Mucosa of rectum (tissue), 2 donors: ENCODE measurements at regions not wholly inside any gene's neighbourhood (a gene's known extent, or its start where the extent isn't known, plus 50 kb on each side); places are given as distances from the start of the nearest gene placed in this dataset.

Experiments
- H3K27ac ChIP-seq, 2 donors: one replicate each; pipeline ENCODE4 v1.7.0; 2013; ENCODE audit warnings: inconsistent platforms in 2 of 2, low read depth in 2 of 2, low read length in 2 of 2
- H3K27me3 ChIP-seq, 2 donors: one replicate each; pipeline ENCODE4 v1.7.0; 2013; ENCODE audit warnings: low read length in 2 of 2; ENCODE audit not compliant: control insufficient read depth in 2 of 2, insufficient read depth in 2 of 2
- H3K36me3 ChIP-seq, 2 donors: one replicate each; pipeline ENCODE4 v1.7.0; 2013; ENCODE audit warnings: low read length in 2 of 2; ENCODE audit not compliant: control insufficient read depth in 2 of 2, insufficient read depth in 2 of 2
- H3K4me1 ChIP-seq, 2 donors: one replicate each; pipeline ENCODE4 v1.7.0; 2013; ENCODE audit warnings: low read length in 2 of 2, mild to moderate bottlenecking in 1 of 2; ENCODE audit not compliant: control insufficient read depth in 2 of 2, insufficient read depth in 2 of 2
- H3K4me3 ChIP-seq, 2 donors: one replicate each; pipeline ENCODE4 v1.7.0; 2013; ENCODE audit warnings: low read length in 2 of 2
- H3K9ac ChIP-seq, 2 donors: one replicate each; pipeline ENCODE4 v1.7.0; 2013; ENCODE audit warnings: low read length in 2 of 2, low read depth in 1 of 2, mild to moderate bottlenecking in 1 of 2
- H3K9me3 ChIP-seq, 2 donors: one replicate each; pipeline ENCODE4 v1.7.0; 2013; ENCODE audit warnings: low read length in 2 of 2; ENCODE audit not compliant: control insufficient read depth in 2 of 2
- donor health status: healthy.
- donor health status: Normal muscosa, but diverticular disease.

GRCh38 chr9:107707428-107707837 lies 217.9 kb upstream of the KLF4 start:
- Histone ChIP-seq H3K27me3 (no peaks in the 10 kb centered on the region), H3K4me3 (no peak overlapping the region), H3K27ac (no peak overlapping the region), H3K4me1 (peaks cover 0 to 19% of the 10 kb centered on the region in 2 donors), H3K9me3 (peaks cover 0 to 2% of the 10 kb centered on the region in 2 donors), H3K36me3 (no peaks in the 10 kb centered on the region), H3K9ac (no peak overlapping the region)

GRCh38 chr9:107706701-107707427 lies 217.3 kb upstream of the KLF4 start:
- H3K27ac ChIP-seq: no peak overlapping the region

DNA sequence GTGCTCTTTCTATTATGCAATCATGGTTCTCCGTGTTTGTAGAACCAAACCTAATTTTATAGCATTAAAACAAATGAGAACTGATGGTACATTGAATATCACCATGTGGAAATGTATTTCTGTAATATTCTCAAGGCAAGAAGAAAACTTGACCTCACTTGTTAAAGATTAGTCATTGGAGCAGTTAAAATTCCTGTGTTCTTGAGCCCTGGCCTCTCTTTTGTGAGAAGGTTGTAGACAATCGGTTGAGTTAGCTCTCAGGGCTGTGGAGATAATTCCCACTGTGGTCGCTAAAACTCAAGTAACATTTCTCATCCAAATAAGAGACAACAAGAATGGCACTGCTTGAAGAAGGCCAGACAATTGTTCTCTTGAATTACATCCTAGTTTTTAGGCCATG lies 216.0 kb upstream of the KLF4 start:
- H3K36me3 ChIP-seq: no peaks in the 10 kb centered on the region
- peaks cover 0 to 2% of the 10 kb centered on the region in 2 donors for H3K9me3 ChIP-seq
- peaks cover 0 to 4% of the 10 kb centered on the region in 2 donors for H3K4me1 ChIP-seq
- no peak overlapping the region for H3K4me3 ChIP-seq
- no peaks in the 10 kb centered on the region for H3K27me3 ChIP-seq
- no peak overlapping the region for H3K9ac ChIP-seq
- H3K27ac ChIP-seq: no peak overlapping the region

More at GRCh38 chr9:107706701-107707427, 217.3 kb upstream of the KLF4 start:
- peaks cover 0 to 2% of the 10 kb centered on the region in 2 donors for H3K9me3 ChIP-seq
- no peak overlapping the region for H3K4me3 ChIP-seq
- no peaks in the 10 kb centered on the region for H3K36me3 ChIP-seq
- H3K27me3 ChIP-seq: no peaks in the 10 kb centered on the region
- H3K9ac ChIP-seq: no peak overlapping the region
- peaks cover 0 to 13% of the 10 kb centered on the region in 2 donors for H3K4me1 ChIP-seq

DNA sequence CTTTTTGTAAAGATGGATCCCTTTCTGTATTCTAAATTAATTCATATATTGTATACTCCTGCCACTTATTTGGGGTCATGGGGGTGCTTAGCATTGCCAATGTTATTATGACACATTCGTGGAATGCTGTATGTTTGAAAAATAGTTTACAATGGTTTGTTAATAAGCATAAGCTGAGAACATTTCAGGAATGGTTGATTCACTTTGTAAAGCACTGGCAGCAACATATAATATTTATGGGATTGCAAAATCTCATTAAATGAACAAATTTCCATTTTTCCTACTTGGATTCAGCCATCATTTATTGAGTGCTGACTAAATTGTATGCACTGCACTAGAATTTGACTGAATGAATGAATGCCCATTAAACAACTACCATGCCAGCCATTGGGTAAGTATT lies 215.2 kb upstream of the KLF4 start:
- Histone ChIP-seq H3K27ac (no peak overlapping the region), H3K9me3 (peaks cover 0 to 2% of the 10 kb centered on the region in 2 donors), H3K27me3 (no peaks in the 10 kb centered on the region), H3K36me3 (no peaks in the 10 kb centered on the region), H3K9ac (no peak overlapping the region), H3K4me3 (no peak overlapping the region), H3K4me1 (peaks cover 0 to 4% of the 10 kb centered on the region in 2 donors)

DNA sequence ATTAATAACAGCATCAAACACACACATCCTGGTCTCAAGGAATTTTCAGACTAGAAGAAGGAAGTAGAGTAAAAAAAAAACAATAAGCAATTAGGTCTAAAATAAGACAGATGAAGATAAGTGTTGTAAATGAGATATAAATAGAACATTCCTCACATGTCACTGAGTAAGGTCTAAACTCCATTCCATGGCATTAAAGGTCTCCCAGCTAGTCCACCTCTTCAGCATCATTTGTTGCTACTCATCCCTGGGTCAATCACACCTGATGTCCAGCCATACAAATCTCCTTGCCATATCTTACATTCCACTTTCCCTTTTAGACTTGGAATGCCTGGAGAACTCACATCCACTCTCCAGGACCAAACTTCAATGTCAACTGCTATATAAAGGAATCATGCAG lies 214.1 kb upstream of the KLF4 start:
- H3K27ac ChIP-seq: no peak overlapping the region
- H3K9me3 ChIP-seq: peaks cover 0 to 2% of the 10 kb centered on the region in 2 donors
- no peak overlapping the region for H3K9ac ChIP-seq
- no peak overlapping the region for H3K4me3 ChIP-seq
- H3K36me3 ChIP-seq: no peaks in the 10 kb centered on the region
- peaks cover 0 to 4% of the 10 kb centered on the region in 2 donors for H3K4me1 ChIP-seq
- no peaks in the 10 kb centered on the region for H3K27me3 ChIP-seq

DNA sequence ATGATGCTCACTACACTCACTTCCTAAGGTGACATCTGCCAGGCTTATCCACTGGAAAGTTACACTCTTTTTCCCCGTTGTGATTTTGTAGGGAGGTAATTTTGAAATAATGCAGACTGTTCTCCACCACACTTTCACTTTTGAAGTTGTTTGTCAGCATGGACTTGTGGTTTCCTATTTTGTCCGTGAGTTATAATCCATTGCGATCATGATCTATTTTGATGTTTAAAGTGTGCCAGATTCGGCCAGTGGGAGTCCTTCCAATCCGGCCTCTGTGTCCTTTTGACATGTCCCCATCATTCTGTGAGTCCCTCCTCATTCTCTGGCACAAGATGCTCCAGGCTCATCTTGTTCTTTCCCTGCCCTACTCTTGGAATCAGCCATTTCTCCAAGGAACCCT lies 211.3 kb upstream of the KLF4 start:
- Histone ChIP-seq H3K4me1 (peaks cover 0 to 4% of the 10 kb centered on the region in 2 donors), H3K27me3 (no peaks in the 10 kb centered on the region), H3K9ac (no peak overlapping the region), H3K9me3 (peaks cover 0 to 2% of the 10 kb centered on the region in 2 donors), H3K36me3 (no peaks in the 10 kb centered on the region), H3K27ac (no peak overlapping the region), H3K4me3 (no peak overlapping the region)

- peaks cover 0 to 2% of the 10 kb centered on the region in 2 donors for H3K9me3 ChIP-seq
- H3K27ac ChIP-seq: no peak overlapping the region
- no peaks in the 10 kb centered on the region for H3K27me3 ChIP-seq
- H3K9ac ChIP-seq: no peak overlapping the region
- H3K4me3 ChIP-seq: no peak overlapping the region
- H3K36me3 ChIP-seq: no peaks in the 10 kb centered on the region
- H3K4me1 ChIP-seq: peaks cover 0 to 4% of the 10 kb centered on the region in 2 donors
Measured at GRCh38 chr9:107699231-107699630, 209.7 kb upstream of the KLF4 start.

DNA sequence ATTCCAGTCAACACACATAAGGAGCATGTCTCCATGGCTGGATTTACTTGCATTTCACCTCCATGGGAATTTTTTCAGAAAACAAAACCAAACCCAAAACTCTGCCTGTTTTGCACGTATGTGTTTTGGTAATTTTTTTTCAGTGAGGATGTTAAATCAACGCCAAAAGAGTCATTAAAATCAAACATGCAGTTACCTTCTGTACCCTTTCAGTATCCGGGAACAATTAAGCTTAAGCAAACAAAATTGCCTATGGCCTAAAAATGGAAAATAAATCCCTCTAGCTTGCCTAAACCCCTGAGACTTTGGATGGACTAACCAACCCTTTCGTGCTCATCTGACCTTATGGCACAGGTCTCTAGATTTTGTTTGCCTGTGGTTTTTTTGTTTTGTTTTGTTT lies 209.2 kb upstream of the KLF4 start:
- H3K9me3 ChIP-seq: peaks cover 0 to 2% of the 10 kb centered on the region in 2 donors

DNA sequence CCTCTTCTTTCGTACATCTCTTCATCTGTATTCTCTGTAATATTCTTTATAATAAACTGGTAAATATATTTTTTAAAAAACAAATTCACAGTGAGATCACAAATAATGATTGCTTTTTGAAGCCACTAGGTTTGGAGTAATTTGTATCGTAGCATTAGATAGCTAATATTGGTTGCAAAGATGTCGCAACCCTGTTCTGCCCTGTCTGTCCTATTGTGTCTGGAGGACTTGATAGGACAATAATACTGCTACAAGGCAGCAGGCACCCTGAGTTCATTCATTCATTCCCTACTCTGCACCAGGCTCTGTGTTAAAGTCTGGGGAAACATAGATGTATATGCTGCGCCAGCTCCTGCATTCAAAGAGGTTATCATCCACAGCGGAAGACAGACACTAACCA lies 206.7 kb upstream of the KLF4 start:
- Histone ChIP-seq H3K4me3 (no peak overlapping the region), H3K36me3 (no peaks in the 10 kb centered on the region)

More for the DNA sequence above, 209.2 kb upstream of the KLF4 start:
- Histone ChIP-seq H3K9ac (no peak overlapping the region), H3K4me3 (no peak overlapping the region), H3K4me1 (peaks cover 0 to 4% of the 10 kb centered on the region in 2 donors), H3K27ac (no peak overlapping the region), H3K36me3 (no peaks in the 10 kb centered on the region), H3K27me3 (no peaks in the 10 kb centered on the region)

GRCh38 chr9:107694390-107694789 lies 204.8 kb upstream of the KLF4 start:
- Histone ChIP-seq H3K36me3 (no peaks in the 10 kb centered on the region), H3K27ac (no peak overlapping the region), H3K4me1 (no peaks in the 10 kb centered on the region), H3K4me3 (no peak overlapping the region), H3K9ac (no peak overlapping the region), H3K9me3 (no peaks in the 10 kb centered on the region), H3K27me3 (no peaks in the 10 kb centered on the region)

More for the DNA sequence above, 206.7 kb upstream of the KLF4 start:
- Histone ChIP-seq H3K27ac (no peak overlapping the region), H3K9ac (no peak overlapping the region), H3K27me3 (no peaks in the 10 kb centered on the region), H3K9me3 (no peaks in the 10 kb centered on the region), H3K4me1 (no peaks in the 10 kb centered on the region)
